GM12872 (cell line): ENCODE measurements at regions not wholly inside any gene's neighbourhood (a gene's known extent, or its start where the extent isn't known, plus 50 kb on each side); places are given as distances from the start of the nearest gene placed in this dataset.

ENCODE experiments used
- TF ChIP-seq, protein P1 (sequence below): IDR thresholded peaks from 3 replicates; pipeline ENCODE4 v1.5.1; 2011; ENCODE audit warnings: low read depth, mild to moderate bottlenecking, low read length, moderate library complexity; ENCODE audit not compliant: insufficient read depth

DNA sequence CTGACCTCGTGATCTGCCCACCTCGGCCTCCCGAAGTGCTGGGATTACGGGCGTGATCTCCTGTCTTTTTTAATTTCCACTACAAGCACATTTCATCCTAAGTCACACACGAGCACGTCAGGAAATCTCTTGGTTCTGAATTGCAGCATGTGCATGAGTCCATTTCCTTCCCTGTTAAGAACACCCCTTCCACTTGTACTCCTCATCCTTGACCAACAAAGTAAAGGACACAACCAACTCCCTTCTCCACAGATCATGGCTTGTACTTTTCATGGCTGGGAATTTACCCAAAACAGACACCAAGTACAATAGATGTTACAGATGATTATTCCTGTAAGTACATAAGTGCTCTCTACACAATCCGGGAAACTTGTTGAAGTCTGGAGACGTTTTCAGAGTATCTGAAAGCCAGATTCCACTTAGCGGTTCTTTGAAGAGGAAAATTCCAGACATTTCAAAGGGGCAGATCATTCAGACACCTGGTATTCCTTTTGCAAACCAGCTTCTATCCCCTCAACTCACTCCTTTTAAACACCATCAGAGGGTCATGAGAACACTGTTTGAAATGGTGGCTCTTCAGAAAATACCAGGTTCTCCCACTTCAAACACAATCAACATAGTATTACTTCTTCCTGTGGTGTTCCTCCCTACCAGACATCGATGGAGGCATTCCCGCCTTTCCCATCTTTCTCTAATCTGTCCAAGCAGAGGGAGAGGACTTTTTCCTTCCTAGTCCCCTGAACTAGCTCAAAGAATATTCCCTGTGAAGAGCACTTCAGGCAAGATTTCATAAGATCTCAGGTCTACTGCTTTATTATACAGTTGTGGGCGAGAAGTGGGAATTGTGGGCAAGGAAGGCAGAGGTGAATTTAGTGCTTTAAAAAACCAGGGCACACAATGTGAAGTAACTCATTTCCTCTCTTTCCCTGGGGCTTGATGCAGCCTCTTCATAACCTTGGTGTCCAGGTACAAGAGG, 80.1 kb upstream of the TSC22D2 start:
- TF ChIP-seq, protein P1, sequence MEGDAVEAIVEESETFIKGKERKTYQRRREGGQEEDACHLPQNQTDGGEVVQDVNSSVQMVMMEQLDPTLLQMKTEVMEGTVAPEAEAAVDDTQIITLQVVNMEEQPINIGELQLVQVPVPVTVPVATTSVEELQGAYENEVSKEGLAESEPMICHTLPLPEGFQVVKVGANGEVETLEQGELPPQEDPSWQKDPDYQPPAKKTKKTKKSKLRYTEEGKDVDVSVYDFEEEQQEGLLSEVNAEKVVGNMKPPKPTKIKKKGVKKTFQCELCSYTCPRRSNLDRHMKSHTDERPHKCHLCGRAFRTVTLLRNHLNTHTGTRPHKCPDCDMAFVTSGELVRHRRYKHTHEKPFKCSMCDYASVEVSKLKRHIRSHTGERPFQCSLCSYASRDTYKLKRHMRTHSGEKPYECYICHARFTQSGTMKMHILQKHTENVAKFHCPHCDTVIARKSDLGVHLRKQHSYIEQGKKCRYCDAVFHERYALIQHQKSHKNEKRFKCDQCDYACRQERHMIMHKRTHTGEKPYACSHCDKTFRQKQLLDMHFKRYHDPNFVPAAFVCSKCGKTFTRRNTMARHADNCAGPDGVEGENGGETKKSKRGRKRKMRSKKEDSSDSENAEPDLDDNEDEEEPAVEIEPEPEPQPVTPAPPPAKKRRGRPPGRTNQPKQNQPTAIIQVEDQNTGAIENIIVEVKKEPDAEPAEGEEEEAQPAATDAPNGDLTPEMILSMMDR: no peak

DNA sequence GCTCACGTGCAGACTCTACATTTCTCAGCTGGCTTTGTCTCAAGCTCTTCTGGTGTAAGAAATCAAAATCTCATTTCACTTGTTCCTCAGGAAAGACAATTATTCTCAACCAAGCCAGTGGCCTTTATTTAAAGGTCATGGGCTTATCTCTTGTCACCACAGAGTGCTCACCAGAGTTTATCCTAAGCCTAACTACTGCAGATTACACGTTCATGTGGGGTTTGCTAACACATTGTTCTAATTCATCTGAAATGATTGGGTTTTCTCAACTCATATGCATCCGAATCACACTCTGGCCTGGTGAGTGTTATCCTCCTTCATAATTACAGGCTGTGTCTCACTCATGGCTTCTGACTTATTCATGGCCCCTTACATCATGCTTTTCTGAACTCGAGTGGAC, 83.3 kb upstream of the TSC22D2 start:
- TF ChIP-seq, protein P1: no peak

DNA sequence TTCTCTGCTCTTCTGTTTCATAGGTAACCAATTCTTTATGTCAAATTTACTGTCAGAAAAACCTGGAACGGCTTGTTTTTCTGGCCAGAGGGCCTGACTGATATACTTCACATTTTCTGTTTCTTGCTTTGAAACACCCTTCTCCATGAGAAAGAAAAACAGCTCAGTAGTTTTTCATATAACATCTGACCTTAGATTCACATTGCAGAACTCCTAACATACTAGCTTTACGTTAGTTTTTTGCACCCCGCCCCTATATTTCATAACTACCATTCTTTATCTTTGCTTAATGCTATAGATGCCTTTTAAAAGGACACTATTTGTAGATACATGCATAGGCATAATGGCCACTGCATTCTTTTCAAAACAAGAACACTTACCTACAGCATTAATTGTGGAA, 83.9 kb upstream of the TSC22D2 start:
- TF ChIP-seq, protein P1: no peak

DNA sequence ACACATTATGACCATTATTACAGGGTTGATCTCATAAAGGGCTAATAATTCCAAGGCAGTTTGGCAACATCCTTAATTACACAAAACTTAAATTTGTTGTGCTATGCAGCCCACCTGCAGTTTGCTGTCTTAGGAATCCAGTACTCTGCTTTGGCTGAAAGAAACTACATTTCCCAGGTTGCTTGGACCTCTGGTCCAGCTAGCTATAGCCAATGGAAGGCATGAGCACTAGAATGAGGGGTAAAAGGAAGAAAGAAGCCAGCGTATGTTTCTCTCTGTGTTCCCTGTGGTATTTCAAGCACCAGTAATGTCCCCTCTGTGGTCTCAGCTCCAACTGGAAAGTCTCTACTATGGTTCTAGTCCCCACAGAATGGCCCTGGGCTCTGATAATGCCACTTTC, 84.3 kb upstream of the TSC22D2 start:
- TF ChIP-seq, protein P1: no peak

DNA sequence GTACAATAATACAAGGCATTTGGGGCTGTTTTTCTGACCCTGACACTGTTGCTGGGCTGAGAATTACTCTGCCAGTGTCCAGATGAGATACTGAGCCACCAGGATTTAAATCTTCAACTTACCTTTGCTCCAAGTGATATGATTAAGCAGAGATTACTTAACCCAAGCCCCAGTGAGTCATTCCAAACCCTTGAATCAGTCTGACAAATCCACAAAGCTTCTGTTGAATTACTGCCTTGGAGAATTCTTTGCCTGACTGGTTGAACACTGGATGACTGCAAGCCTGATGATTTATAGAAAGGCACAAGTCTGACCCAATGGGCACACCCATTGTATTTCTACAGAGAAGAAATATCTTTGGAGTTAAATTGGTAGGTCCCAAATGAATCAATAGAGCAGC, 88.2 kb upstream of the TSC22D2 start:
- TF ChIP-seq, protein P1: no peak

DNA sequence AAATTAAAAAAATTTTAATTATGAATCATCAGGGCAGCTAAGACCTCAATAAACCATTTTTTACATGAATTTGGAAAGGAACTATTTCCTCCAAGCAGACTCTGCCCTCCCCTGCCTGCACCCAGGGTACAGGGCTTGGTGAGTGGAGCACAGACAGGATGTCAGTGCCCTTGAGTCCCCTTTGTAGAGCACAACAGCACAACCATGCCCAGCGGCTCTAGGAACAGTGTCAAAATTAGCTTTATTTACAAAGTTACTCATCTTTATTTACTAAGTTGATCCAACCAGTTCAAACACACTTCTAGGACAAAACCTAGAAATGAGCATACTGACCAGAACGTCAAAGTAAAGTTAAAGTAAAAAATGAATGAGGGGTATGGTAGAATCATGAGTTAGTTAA, 90.6 kb upstream of the TSC22D2 start:
- TF ChIP-seq, protein P1: no peak

DNA sequence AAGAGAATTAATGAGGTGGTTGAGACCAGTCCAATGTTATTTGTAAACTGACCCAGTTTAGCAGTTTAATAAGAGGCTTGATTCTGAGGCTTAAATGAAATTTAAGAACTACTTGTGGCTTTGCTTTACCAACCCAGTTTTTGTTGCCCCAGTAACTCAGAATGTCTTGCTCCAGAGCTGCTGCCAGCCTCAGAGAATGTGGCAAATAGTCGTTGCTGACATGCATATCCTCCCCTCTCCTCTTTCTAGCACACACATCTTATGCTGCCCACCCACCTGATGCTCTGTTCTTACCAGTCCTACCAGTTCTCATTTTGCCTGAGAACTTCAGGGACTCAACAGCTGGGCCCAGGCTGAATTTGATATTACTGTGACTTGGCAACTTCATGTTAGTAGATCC, 92.4 kb upstream of the TSC22D2 start:
- TF ChIP-seq, protein P1: no peak
